Liver (tissue), 8 donors: ENCODE measurements at regions not wholly inside any gene's neighbourhood (a gene's known extent, or its start where the extent isn't known, plus 50 kb on each side); places are given as distances from the start of the nearest gene placed in this dataset.

Experiments
- DNase-seq: peaks from one replicate; pipeline ENCODE4 v3.0.0-alpha.2; 2017; ENCODE audit warnings: low spot score
- H3K27ac ChIP-seq, 2 donors: one replicate each; pipeline ENCODE4 v1.7.0; 2013; ENCODE audit warnings: inconsistent platforms in 2 of 2, low read length in 2 of 2, control low read depth in 1 of 2, low read depth in 1 of 2, mild to moderate bottlenecking in 1 of 2
- H3K27me3 ChIP-seq, 4 donors: one replicate each; pipeline versions ENCODE4 v1.6.1 to v1.7.0; 2013; ENCODE audit warnings: low read length in 3 of 4, inconsistent platforms in 1 of 4, mild to moderate bottlenecking in 1 of 4, moderate library complexity in 1 of 4; ENCODE audit not compliant: control insufficient read depth in 4 of 4, insufficient read depth in 4 of 4
- H3K36me3 ChIP-seq, 4 donors: one replicate each; pipeline versions ENCODE4 v1.6.1 to v1.7.0; 2013; ENCODE audit warnings: low read length in 3 of 4, mild to moderate bottlenecking in 3 of 4, low read depth in 1 of 4, moderate library complexity in 1 of 4; ENCODE audit not compliant: control insufficient read depth in 4 of 4, insufficient read depth in 3 of 4
- H3K4me1 ChIP-seq, 4 donors: one replicate each; pipeline versions ENCODE4 v1.6.1 to v1.7.0; 2013; ENCODE audit warnings: low read length in 3 of 4, mild to moderate bottlenecking in 3 of 4, moderate library complexity in 1 of 4; ENCODE audit not compliant: control insufficient read depth in 4 of 4, insufficient read depth in 4 of 4
- H3K4me3 ChIP-seq, 3 donors: one replicate each; pipeline versions ENCODE4 v1.6.1 to v1.7.0; 2013; ENCODE audit warnings: low read length in 3 of 3, control low read depth in 1 of 3, low read depth in 1 of 3, mild to moderate bottlenecking in 1 of 3
- H3K9ac ChIP-seq, 2 donors: one replicate each; pipeline ENCODE4 v1.7.0; 2013; ENCODE audit warnings: low read length in 2 of 2, mild to moderate bottlenecking in 2 of 2, moderate library complexity in 2 of 2, control low read depth in 1 of 2, low read depth in 1 of 2
- H3K9me3 ChIP-seq, 4 donors: one replicate each; pipeline versions ENCODE4 v1.6.1 to v1.7.0; 2013; ENCODE audit warnings: low read length in 3 of 4; ENCODE audit not compliant: control insufficient read depth in 4 of 4
- EGR1 ChIP-seq, 2 donors: IDR thresholded peaks; 2 replicates each; pipeline ENCODE4 v1.6.1; 2016 to 2018; ENCODE audit warnings: antibody characterized with exemption in 2 of 2, low read depth in 2 of 2
- FOXA1 ChIP-seq: IDR thresholded peaks from 2 replicates; pipeline ENCODE4 v1.6.1; 2016; ENCODE audit warnings: antibody characterized with exemption
- FOXA2 ChIP-seq: IDR thresholded peaks from 2 replicates; pipeline ENCODE4 v1.6.1; 2016; ENCODE audit warnings: antibody characterized with exemption
- GABPA ChIP-seq, 2 donors: IDR thresholded peaks in 1 of 2; conservative IDR thresholded peaks in 1 of 2; 2 replicates each; pipeline ENCODE4 v1.6.1; 2016; ENCODE audit warnings: antibody characterized with exemption in 2 of 2, mild to moderate bottlenecking in 1 of 2, moderate library complexity in 1 of 2
- HNF4A ChIP-seq, 2 donors: conservative IDR thresholded peaks; 2 replicates each; pipeline ENCODE4 v1.6.1; 2016; ENCODE audit warnings: antibody characterized with exemption in 2 of 2, mild to moderate bottlenecking in 2 of 2
- HNF4G ChIP-seq: IDR thresholded peaks from 2 replicates; pipeline ENCODE4 v1.6.1; 2016; ENCODE audit warnings: antibody characterized with exemption
- JUND ChIP-seq, 2 donors: IDR thresholded peaks; 2 replicates each; pipeline ENCODE4 v1.6.1; 2016; ENCODE audit warnings: antibody characterized with exemption in 2 of 2
- NR2F2 ChIP-seq: IDR thresholded peaks from 2 replicates; pipeline ENCODE4 v1.6.1; 2016; ENCODE audit warnings: antibody characterized with exemption
- RXRA ChIP-seq, 2 donors: IDR thresholded peaks; 2 replicates each; pipeline ENCODE4 v1.6.1; 2017 to 2018; ENCODE audit warnings: antibody characterized with exemption in 2 of 2, mild to moderate bottlenecking in 1 of 2
- TAF1 ChIP-seq: conservative IDR thresholded peaks from 2 replicates; pipeline ENCODE4 v1.6.1; 2016; ENCODE audit warnings: antibody characterized with exemption, mild to moderate bottlenecking
- YY1 ChIP-seq: IDR thresholded peaks from 2 replicates; pipeline ENCODE4 v1.6.1; 2016; ENCODE audit warnings: antibody characterized with exemption, mild to moderate bottlenecking
- WGBS: extraction: QIAGEN DNeasy Blood & Tissue Kit; methylation state at CpG from one replicate; pipeline ENCODE4 v1.1.7; 2013; 5-methylcytosine and 5-hydroxymethylcytosine counted together
- TF ChIP-seq, protein P1 (sequence below): fragments of 150-350 bp; IDR thresholded peaks from 2 replicates; pipeline ENCODE4 v1.5.1; 2017; ENCODE audit warnings: improper control_type of control experiment, low read depth, low read length; ENCODE audit not compliant: missing input control
- TF ChIP-seq, protein P2 (sequence below): IDR thresholded peaks from 2 replicates; pipeline ENCODE4 v1.6.1; 2016; ENCODE audit warnings: antibody characterized with exemption
- TF ChIP-seq, protein P3 (sequence below): IDR thresholded peaks from 2 replicates; pipeline ENCODE4 v1.6.1; 2016; ENCODE audit warnings: antibody characterized with exemption
- TF ChIP-seq, protein P4 (sequence below): IDR thresholded peaks from 2 replicates; pipeline ENCODE4 v1.6.1; 2016; ENCODE audit warnings: antibody characterized with exemption, mild to moderate bottlenecking
- TF ChIP-seq, protein P5 (sequence below): IDR thresholded peaks from 2 replicates; pipeline ENCODE4 v1.6.1; 2016; ENCODE audit warnings: antibody characterized with exemption
- donor health status: healthy.
- donor health status: healthy.
- donor health status: healthy.
- donor health status: healthy.
- donor health status: healthy.

DNA sequence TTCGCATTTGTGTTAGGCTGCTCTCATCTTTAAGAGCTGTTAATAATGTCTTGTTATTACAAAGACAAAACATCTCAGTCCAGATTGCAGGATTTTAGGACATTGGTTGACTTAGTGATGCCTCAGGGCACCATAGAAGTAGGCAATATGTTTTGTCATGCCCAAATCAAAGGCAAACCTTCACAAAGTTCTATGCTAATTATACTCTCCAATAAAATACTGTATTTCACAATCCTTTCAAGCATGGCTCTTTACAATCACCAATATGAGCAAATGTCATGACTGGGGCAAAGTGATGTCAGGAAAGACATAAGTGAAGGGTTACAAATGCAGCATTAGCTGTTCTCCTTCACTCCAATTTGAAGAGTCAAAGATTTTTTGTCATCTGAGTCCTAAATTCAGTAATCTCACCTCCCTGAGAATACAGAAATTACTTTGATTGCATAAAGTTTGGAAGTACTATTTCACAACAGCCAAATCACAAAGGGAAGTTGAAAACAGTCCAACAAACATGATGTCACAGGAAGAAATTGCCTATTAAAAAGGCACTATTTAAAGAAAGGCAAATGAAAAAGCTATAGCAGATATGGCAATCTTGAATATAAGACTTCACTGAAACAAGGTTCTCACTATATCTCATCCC, 303.2 kb downstream of the PRR16 start (continued):
- TF ChIP-seq, protein P1, sequence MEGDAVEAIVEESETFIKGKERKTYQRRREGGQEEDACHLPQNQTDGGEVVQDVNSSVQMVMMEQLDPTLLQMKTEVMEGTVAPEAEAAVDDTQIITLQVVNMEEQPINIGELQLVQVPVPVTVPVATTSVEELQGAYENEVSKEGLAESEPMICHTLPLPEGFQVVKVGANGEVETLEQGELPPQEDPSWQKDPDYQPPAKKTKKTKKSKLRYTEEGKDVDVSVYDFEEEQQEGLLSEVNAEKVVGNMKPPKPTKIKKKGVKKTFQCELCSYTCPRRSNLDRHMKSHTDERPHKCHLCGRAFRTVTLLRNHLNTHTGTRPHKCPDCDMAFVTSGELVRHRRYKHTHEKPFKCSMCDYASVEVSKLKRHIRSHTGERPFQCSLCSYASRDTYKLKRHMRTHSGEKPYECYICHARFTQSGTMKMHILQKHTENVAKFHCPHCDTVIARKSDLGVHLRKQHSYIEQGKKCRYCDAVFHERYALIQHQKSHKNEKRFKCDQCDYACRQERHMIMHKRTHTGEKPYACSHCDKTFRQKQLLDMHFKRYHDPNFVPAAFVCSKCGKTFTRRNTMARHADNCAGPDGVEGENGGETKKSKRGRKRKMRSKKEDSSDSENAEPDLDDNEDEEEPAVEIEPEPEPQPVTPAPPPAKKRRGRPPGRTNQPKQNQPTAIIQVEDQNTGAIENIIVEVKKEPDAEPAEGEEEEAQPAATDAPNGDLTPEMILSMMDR: no peak
- TF ChIP-seq YY1: no peak

DNA sequence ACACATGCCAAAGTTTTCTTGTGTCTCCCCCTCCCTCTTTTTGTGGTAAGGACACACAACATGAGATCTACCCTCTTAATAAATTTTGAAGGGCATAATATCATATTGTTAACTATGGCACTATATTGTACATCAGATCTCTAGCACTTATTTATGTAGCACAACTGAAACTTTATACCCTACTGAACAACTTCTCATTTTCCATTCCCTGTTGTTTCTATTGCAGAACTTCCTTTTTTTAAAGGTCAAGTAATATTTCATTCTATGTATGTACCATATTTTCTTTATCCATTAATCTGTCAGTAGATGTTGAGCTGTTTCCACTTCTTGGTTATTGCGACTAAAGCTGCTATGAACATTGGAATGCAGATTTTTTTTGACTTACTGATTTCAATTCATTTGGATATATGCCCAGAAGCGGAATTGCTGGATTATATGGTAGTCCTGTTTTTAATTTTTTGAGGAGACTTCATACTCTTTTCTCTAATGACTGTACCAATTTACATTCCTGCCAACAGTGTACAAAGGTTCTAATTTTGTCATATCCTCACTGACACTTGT, 305.3 kb downstream of the PRR16 start:
- Histone ChIP-seq H3K9me3 (no peaks in the 10 kb centered on the region), H3K36me3 (no peaks in the 10 kb centered on the region), H3K27me3 (no peaks in the 10 kb centered on the region), H3K4me3 (no peak overlapping the region), H3K4me1 (no peaks in the 10 kb centered on the region), H3K27ac (no peak overlapping the region), H3K9ac (no peak overlapping the region)
- DNase-seq: no peak
- WGBS: 70% methylated on average over 2 of the region's 2 CpGs
- TF ChIP-seq HNF4A (conservative IDR thresholded peaks at IDR 0.05) (no peak), RXRA (IDR thresholded peaks at IDR 0.05) (no peak), EGR1 (IDR thresholded peaks at IDR 0.05; ENCODE audit: low read depth in 2 of 2) (no peak), JUND (IDR thresholded peaks at IDR 0.05) (no peak), FOXA1 (no peak), TAF1 (no peak), HNF4G (no peak), FOXA2 (no peak), NR2F2 (no peak), GABPA (IDR thresholded peaks at IDR 0.05 in 1 of 2, conservative IDR thresholded peaks at IDR 0.05 in 1 of 2) (no peak), YY1 (no peak)
- TF ChIP-seq, protein P2, sequence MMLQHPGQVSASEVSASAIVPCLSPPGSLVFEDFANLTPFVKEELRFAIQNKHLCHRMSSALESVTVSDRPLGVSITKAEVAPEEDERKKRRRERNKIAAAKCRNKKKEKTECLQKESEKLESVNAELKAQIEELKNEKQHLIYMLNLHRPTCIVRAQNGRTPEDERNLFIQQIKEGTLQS: no peak
- TF ChIP-seq, protein P3, sequence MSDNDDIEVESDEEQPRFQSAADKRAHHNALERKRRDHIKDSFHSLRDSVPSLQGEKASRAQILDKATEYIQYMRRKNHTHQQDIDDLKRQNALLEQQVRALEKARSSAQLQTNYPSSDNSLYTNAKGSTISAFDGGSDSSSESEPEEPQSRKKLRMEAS: no peak
- TF ChIP-seq, protein P4, sequence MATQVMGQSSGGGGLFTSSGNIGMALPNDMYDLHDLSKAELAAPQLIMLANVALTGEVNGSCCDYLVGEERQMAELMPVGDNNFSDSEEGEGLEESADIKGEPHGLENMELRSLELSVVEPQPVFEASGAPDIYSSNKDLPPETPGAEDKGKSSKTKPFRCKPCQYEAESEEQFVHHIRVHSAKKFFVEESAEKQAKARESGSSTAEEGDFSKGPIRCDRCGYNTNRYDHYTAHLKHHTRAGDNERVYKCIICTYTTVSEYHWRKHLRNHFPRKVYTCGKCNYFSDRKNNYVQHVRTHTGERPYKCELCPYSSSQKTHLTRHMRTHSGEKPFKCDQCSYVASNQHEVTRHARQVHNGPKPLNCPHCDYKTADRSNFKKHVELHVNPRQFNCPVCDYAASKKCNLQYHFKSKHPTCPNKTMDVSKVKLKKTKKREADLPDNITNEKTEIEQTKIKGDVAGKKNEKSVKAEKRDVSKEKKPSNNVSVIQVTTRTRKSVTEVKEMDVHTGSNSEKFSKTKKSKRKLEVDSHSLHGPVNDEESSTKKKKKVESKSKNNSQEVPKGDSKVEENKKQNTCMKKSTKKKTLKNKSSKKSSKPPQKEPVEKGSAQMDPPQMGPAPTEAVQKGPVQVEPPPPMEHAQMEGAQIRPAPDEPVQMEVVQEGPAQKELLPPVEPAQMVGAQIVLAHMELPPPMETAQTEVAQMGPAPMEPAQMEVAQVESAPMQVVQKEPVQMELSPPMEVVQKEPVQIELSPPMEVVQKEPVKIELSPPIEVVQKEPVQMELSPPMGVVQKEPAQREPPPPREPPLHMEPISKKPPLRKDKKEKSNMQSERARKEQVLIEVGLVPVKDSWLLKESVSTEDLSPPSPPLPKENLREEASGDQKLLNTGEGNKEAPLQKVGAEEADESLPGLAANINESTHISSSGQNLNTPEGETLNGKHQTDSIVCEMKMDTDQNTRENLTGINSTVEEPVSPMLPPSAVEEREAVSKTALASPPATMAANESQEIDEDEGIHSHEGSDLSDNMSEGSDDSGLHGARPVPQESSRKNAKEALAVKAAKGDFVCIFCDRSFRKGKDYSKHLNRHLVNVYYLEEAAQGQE: no peak
- TF ChIP-seq, protein P5, sequence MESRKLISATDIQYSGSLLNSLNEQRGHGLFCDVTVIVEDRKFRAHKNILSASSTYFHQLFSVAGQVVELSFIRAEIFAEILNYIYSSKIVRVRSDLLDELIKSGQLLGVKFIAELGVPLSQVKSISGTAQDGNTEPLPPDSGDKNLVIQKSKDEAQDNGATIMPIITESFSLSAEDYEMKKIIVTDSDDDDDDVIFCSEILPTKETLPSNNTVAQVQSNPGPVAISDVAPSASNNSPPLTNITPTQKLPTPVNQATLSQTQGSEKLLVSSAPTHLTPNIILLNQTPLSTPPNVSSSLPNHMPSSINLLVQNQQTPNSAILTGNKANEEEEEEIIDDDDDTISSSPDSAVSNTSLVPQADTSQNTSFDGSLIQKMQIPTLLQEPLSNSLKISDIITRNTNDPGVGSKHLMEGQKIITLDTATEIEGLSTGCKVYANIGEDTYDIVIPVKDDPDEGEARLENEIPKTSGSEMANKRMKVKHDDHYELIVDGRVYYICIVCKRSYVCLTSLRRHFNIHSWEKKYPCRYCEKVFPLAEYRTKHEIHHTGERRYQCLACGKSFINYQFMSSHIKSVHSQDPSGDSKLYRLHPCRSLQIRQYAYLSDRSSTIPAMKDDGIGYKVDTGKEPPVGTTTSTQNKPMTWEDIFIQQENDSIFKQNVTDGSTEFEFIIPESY: no peak
